Nephron (organoid): ENCODE measurements at regions not wholly inside any gene's neighbourhood (a gene's known extent, or its start where the extent isn't known, plus 50 kb on each side); places are given as distances from the start of the nearest gene placed in this dataset.

Experiments used
- H3K27ac Mint-ChIP-seq, 3 experiments: 2 replicates each; pipeline ENCODE4 v1.8.0; 2020; ENCODE audit warnings: mixed read lengths in 3 of 3, mild to moderate bottlenecking in 2 of 3, moderate library complexity in 1 of 3
- H3K27me3 Mint-ChIP-seq: 2 replicates; pipeline ENCODE4 v1.8.0; 2021; ENCODE audit warnings: low read depth, mild to moderate bottlenecking, moderate library complexity, mixed read lengths
- H3K36me3 Mint-ChIP-seq: 2 replicates; pipeline ENCODE4 v1.8.0; 2020; ENCODE audit warnings: low read depth, mixed read lengths
- H3K4me1 Mint-ChIP-seq: 2 replicates; pipeline ENCODE4 v1.8.0; 2020; ENCODE audit warnings: mixed read lengths
- H3K4me3 Mint-ChIP-seq, 3 experiments: 2 replicates each; pipeline ENCODE4 v1.8.0; 2020; ENCODE audit warnings: mild to moderate bottlenecking in 3 of 3, mixed read lengths in 3 of 3, moderate library complexity in 2 of 3
- H3K9me3 Mint-ChIP-seq: 2 replicates; pipeline ENCODE4 v1.8.0; 2020; ENCODE audit warnings: mixed read lengths
- CTCF ChIP-seq, 3 experiments: fragments of 200-600 bp; sonication (generic); IDR thresholded peaks; one replicate each; pipeline ENCODE4 v1.5.0; 2021; ENCODE audit warnings: antibody characterized with exemption in 3 of 3; ENCODE audit not compliant: unreplicated experiment in 3 of 3

DNA sequence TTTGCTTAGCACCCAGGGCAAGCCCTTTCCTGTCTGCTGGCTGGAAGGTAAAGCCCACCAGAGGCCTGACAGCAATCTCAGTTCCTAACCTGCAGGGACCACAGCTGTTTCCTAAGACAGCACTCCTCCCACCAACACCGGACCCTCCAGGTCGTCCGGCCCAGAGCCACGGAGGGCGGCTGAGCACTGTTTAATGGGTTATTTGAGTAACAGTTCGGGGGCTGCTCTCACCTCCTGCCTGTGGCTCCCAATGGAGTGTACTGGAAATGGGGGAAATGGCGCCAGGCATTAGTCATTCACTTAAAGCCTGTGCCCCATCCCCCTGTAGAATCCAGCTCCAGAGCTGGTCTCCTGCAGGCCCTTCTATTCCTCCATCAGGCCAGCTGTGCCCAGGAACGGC, 81.6 kb upstream of the ADRA2C start:
- no peak for TF ChIP-seq CTCF (IDR thresholded peaks at IDR 0.05; ENCODE audit: unreplicated experiment in 3 of 3)
- no peaks in the 10 kb centered on the region for H3K9me3 Mint-ChIP-seq
- peaks cover 12% of the 10 kb centered on the region for H3K27me3 Mint-ChIP-seq
- H3K4me1 Mint-ChIP-seq: peaks cover 12% of the 10 kb centered on the region
- H3K36me3 Mint-ChIP-seq: no peaks in the 10 kb centered on the region
- H3K4me3 Mint-ChIP-seq: no peak overlapping the region
- H3K27ac Mint-ChIP-seq: no peak overlapping the region

DNA sequence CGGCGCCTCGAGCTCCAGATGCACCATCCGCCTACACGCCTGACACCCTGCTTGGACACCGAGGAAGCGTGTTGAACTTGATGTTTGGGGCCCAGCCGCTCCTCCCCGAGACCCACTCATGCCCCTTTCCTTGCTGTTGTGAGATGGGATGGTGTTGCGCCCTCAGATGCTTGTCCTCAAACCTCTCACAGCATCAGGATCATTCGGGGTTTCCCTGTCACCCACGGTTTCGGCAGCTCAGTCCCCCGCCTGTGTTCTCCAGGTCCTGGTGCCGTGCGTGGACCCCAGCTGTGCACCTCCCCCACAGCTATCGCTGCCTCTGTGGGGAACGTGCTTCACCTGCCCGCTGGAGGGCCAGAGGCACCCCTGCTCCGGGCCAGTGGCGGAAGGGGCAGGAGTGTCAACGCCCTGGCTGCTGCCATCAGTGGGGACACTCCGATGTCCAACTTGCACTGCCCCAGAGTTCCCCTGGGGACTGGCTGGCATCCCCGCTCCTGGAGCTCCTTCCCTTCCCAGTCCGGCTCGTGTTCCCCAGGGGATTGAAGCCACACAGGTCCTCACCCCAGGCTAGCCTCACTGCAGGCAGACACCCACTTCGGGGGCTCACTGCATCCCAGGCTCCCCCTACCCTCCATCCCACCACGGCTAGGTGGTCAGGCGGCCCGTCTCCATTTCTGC, 82.3 kb upstream of the ADRA2C start:
- H3K36me3 Mint-ChIP-seq: no peaks in the 10 kb centered on the region
- no peak for TF ChIP-seq CTCF (IDR thresholded peaks at IDR 0.05; ENCODE audit: unreplicated experiment in 3 of 3)
- peaks cover 11% of the 10 kb centered on the region for H3K27me3 Mint-ChIP-seq
- no peaks in the 10 kb centered on the region for H3K9me3 Mint-ChIP-seq
- H3K27ac Mint-ChIP-seq: no peak overlapping the region
- no peak overlapping the region for H3K4me3 Mint-ChIP-seq
- H3K4me1 Mint-ChIP-seq: peaks cover 13% of the 10 kb centered on the region

- Mint-ChIP-seq H3K9me3 (no peaks in the 10 kb centered on the region), H3K27me3 (peaks cover 16% of the 10 kb centered on the region), H3K4me1 (peaks cover 13% of the 10 kb centered on the region), H3K4me3 (no peak overlapping the region), H3K27ac (no peak overlapping the region), H3K36me3 (no peaks in the 10 kb centered on the region)
- TF ChIP-seq CTCF (IDR thresholded peaks at IDR 0.05; ENCODE audit: unreplicated experiment in 3 of 3): no peak
These were observed 83.0 kb upstream of the ADRA2C start for GRCh38 chr4:3683077-3683743.

GRCh38 chr4:3682236-3683076, 83.7 kb upstream of the ADRA2C start:
- peaks cover 21% of the 10 kb centered on the region for H3K27me3 Mint-ChIP-seq
- peaks cover 4% of the 10 kb centered on the region for H3K36me3 Mint-ChIP-seq
- peaks cover 13% of the 10 kb centered on the region for H3K4me1 Mint-ChIP-seq
- no peak overlapping the region for H3K27ac Mint-ChIP-seq
- H3K4me3 Mint-ChIP-seq: no peak overlapping the region
- TF ChIP-seq CTCF (IDR thresholded peaks at IDR 0.05; ENCODE audit: unreplicated experiment in 3 of 3): no peak
- H3K9me3 Mint-ChIP-seq: no peaks in the 10 kb centered on the region

GRCh38 chr4:3681191-3681590, 85.0 kb upstream of the ADRA2C start:
- Mint-ChIP-seq H3K27ac (no peak overlapping the region), H3K4me1 (peaks cover 10% of the 10 kb centered on the region), H3K36me3 (peaks cover 4% of the 10 kb centered on the region), H3K4me3 (no peak overlapping the region), H3K27me3 (peaks cover 23% of the 10 kb centered on the region), H3K9me3 (no peaks in the 10 kb centered on the region)
- TF ChIP-seq CTCF (IDR thresholded peaks at IDR 0.05; ENCODE audit: unreplicated experiment in 3 of 3): no peak
